OCI-LY1 (cell line): ENCODE measurements at regions not wholly inside any gene's neighbourhood (a gene's known extent, or its start where the extent isn't known, plus 50 kb on each side); places are given as distances from the start of the nearest gene placed in this dataset.

ENCODE experiments used
- EZH2 ChIP-seq: fragments of 200-600 bp; sonication (generic), shearing (Covaris generic); IDR thresholded peaks from 2 replicates; pipeline ENCODE4 v1.8.0; 2017; ENCODE audit warnings: borderline replicate concordance, mixed run types, mild to moderate bottlenecking, antibody characterized with exemption, low read length, moderate library complexity, mixed read lengths
- TF ChIP-seq, protein P1 (sequence below): fragments of 200-600 bp; sonication (generic), shearing (Covaris generic); IDR thresholded peaks from 2 replicates; pipeline ENCODE4 v1.5.1; 2017; ENCODE audit warnings: mild to moderate bottlenecking, antibody characterized with exemption, low read length, moderate library complexity, mixed read lengths

DNA sequence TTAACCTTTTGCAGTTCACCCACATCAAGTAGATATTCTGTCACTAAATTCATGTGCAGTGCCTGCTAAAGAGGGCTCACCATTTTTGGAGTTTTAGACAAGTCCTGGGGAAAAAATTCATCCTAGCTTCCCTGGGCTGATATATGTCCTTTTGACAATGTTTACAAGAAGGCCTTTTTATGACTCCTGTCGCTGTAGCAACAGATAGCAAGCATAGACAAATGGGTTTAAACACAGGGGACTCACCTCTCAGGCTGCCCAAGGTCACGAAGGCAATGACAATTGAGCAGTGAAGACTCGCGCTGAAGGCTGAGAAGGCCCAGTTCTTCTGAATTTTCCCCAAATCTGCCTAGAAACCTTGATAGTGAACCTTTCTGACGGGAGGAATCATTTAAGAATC is 150.7 kb upstream of the CPM start:
- TF ChIP-seq, protein P1, sequence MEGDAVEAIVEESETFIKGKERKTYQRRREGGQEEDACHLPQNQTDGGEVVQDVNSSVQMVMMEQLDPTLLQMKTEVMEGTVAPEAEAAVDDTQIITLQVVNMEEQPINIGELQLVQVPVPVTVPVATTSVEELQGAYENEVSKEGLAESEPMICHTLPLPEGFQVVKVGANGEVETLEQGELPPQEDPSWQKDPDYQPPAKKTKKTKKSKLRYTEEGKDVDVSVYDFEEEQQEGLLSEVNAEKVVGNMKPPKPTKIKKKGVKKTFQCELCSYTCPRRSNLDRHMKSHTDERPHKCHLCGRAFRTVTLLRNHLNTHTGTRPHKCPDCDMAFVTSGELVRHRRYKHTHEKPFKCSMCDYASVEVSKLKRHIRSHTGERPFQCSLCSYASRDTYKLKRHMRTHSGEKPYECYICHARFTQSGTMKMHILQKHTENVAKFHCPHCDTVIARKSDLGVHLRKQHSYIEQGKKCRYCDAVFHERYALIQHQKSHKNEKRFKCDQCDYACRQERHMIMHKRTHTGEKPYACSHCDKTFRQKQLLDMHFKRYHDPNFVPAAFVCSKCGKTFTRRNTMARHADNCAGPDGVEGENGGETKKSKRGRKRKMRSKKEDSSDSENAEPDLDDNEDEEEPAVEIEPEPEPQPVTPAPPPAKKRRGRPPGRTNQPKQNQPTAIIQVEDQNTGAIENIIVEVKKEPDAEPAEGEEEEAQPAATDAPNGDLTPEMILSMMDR, result no peak
- no peak for TF ChIP-seq EZH2
